H1 (cell line): ENCODE measurements at regions not wholly inside any gene's neighbourhood (a gene's known extent, or its start where the extent isn't known, plus 50 kb on each side); places are given as distances from the start of the nearest gene placed in this dataset.

Source experiments
- BACH1 ChIP-seq: IDR thresholded peaks from 2 replicates; pipeline ENCODE4 v1.6.1; 2012; ENCODE audit warnings: low read length, improper control_type of control experiment
- CBX8 ChIP-seq: fragments of 300-800, 300-1000 bp; sonication (generic); IDR thresholded peaks from 2 replicates; pipeline ENCODE4 v1.7.1; 2016; ENCODE audit warnings: low read depth, low read length, borderline replicate concordance
- GABPA ChIP-seq: IDR thresholded peaks from 2 replicates; pipeline ENCODE4 v1.6.1; 2011; ENCODE audit warnings: mild to moderate bottlenecking, low read length, moderate library complexity, borderline replicate concordance; ENCODE audit not compliant: insufficient read depth
- GTF2F1 ChIP-seq: IDR thresholded peaks from 2 replicates; pipeline ENCODE4 v1.6.1; 2012; ENCODE audit warnings: low read depth, low read length, improper control_type of control experiment, borderline replicate concordance
- POU5F1 ChIP-seq: IDR thresholded peaks from 2 replicates; pipeline ENCODE4 v1.6.1; 2011; ENCODE audit warnings: low read depth, mild to moderate bottlenecking, low read length, moderate library complexity
- SRF ChIP-seq: IDR thresholded peaks from 2 replicates; pipeline ENCODE4 v1.6.1; 2011; ENCODE audit warnings: mild to moderate bottlenecking, low read depth, low read length, moderate library complexity
- SUZ12 ChIP-seq: fragments of 200-600 bp; sonication (generic); IDR thresholded peaks from 2 replicates; pipeline ENCODE4 v1.6.1; 2012; ENCODE audit warnings: mild to moderate bottlenecking, inconsistent platforms, low read length, moderate library complexity, mixed read lengths
- TF ChIP-seq, protein P1 (sequence below): fragments of 300-600 bp; sonication (generic); IDR thresholded peaks from 2 replicates; pipeline ENCODE4 v1.7.1; 2012; ENCODE audit warnings: low read length, moderate library complexity, mild to moderate bottlenecking, inconsistent platforms; ENCODE audit not compliant: insufficient replicate concordance

DNA sequence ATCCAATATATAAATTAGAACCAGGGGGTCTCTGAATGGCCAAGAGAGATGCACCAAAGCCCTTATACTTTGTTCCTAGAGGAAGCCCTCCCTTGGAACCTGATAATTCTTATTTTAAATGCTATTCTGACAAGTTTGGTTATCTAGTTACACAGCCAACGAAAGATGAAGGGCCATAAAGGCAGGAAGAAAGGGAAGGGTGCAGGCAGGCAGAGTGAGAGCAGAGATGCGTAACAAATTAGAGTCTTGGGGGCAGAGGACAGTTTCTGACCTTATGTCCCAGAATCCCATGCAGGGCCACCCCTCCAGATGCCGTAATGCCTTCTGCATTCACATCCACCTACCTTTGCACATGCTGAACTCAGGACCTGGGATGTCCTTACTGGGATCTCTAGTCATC is 344.6 kb upstream of the ARID1B start (continued):
- TF ChIP-seq CBX8 (no peak), GABPA (no peak), SUZ12 (no peak), POU5F1 (no peak), BACH1 (no peak), GTF2F1 (no peak), SRF (no peak)
- TF ChIP-seq, protein P1, sequence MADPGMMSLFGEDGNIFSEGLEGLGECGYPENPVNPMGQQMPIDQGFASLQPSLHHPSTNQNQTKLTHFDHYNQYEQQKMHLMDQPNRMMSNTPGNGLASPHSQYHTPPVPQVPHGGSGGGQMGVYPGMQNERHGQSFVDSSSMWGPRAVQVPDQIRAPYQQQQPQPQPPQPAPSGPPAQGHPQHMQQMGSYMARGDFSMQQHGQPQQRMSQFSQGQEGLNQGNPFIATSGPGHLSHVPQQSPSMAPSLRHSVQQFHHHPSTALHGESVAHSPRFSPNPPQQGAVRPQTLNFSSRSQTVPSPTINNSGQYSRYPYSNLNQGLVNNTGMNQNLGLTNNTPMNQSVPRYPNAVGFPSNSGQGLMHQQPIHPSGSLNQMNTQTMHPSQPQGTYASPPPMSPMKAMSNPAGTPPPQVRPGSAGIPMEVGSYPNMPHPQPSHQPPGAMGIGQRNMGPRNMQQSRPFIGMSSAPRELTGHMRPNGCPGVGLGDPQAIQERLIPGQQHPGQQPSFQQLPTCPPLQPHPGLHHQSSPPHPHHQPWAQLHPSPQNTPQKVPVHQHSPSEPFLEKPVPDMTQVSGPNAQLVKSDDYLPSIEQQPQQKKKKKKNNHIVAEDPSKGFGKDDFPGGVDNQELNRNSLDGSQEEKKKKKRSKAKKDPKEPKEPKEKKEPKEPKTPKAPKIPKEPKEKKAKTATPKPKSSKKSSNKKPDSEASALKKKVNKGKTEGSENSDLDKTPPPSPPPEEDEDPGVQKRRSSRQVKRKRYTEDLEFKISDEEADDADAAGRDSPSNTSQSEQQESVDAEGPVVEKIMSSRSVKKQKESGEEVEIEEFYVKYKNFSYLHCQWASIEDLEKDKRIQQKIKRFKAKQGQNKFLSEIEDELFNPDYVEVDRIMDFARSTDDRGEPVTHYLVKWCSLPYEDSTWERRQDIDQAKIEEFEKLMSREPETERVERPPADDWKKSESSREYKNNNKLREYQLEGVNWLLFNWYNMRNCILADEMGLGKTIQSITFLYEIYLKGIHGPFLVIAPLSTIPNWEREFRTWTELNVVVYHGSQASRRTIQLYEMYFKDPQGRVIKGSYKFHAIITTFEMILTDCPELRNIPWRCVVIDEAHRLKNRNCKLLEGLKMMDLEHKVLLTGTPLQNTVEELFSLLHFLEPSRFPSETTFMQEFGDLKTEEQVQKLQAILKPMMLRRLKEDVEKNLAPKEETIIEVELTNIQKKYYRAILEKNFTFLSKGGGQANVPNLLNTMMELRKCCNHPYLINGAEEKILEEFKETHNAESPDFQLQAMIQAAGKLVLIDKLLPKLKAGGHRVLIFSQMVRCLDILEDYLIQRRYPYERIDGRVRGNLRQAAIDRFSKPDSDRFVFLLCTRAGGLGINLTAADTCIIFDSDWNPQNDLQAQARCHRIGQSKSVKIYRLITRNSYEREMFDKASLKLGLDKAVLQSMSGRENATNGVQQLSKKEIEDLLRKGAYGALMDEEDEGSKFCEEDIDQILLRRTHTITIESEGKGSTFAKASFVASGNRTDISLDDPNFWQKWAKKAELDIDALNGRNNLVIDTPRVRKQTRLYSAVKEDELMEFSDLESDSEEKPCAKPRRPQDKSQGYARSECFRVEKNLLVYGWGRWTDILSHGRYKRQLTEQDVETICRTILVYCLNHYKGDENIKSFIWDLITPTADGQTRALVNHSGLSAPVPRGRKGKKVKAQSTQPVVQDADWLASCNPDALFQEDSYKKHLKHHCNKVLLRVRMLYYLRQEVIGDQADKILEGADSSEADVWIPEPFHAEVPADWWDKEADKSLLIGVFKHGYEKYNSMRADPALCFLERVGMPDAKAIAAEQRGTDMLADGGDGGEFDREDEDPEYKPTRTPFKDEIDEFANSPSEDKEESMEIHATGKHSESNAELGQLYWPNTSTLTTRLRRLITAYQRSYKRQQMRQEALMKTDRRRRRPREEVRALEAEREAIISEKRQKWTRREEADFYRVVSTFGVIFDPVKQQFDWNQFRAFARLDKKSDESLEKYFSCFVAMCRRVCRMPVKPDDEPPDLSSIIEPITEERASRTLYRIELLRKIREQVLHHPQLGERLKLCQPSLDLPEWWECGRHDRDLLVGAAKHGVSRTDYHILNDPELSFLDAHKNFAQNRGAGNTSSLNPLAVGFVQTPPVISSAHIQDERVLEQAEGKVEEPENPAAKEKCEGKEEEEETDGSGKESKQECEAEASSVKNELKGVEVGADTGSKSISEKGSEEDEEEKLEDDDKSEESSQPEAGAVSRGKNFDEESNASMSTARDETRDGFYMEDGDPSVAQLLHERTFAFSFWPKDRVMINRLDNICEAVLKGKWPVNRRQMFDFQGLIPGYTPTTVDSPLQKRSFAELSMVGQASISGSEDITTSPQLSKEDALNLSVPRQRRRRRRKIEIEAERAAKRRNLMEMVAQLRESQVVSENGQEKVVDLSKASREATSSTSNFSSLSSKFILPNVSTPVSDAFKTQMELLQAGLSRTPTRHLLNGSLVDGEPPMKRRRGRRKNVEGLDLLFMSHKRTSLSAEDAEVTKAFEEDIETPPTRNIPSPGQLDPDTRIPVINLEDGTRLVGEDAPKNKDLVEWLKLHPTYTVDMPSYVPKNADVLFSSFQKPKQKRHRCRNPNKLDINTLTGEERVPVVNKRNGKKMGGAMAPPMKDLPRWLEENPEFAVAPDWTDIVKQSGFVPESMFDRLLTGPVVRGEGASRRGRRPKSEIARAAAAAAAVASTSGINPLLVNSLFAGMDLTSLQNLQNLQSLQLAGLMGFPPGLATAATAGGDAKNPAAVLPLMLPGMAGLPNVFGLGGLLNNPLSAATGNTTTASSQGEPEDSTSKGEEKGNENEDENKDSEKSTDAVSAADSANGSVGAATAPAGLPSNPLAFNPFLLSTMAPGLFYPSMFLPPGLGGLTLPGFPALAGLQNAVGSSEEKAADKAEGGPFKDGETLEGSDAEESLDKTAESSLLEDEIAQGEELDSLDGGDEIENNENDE, result no peak
- TF ChIP-seq, all 59 proteins: peak for 0
